Right ventricle myocardium inferior (tissue), 1 donor: ENCODE measurements at regions not wholly inside any gene's neighbourhood (a gene's known extent, or its start where the extent isn't known, plus 50 kb on each side); places are given as distances from the start of the nearest gene placed in this dataset.
"Not testable (repeated sequence)": the region's sequence is repeated elsewhere in the genome, so short reads cannot be mapped to it uniquely, and the experiment has no call there.

Experiments
- ATAC-seq: fragments of 200-7000 bp; cut with Tn5 transposase; one replicate; pipeline ENCODE4 v1.9.1; 2020; ENCODE audit warnings: mild to moderate bottlenecking, moderate library complexity
- DNase-seq: peaks from one replicate; pipeline ENCODE4 v3.0.0; 2021; ENCODE audit errors: missing footprints
- intact Hi-C: fragments of 100-400 bp; cut with DNase I; formaldehyde crosslinking; loops from one replicate; pipeline ENCODE4 v1.11.0; 2022
- donor health status: DM: no; HTN: yes; CAD: no; lungs with severe emphysema.

DNA sequence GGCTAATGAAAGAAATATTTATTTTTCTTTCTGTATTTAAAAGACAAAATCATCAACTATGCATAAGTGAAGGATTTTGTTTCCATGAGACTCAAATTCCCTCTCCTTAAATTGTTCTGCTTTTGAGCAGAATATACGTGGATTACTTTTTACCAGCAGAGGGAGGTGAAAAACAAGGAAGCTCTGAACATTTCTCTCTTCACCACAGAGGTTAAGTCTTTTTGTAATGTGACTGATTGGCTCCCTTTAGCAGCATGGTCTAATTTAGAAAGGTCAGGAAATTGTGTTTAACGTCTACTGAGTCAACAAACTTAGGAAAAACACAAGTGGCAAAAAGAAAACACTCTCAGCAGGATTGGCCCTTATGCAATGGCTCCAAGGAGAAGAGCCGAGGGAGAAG lies 55.1 kb upstream of the F9 start:
- intact Hi-C loops: no loop called here
- ATAC-seq (no peak), DNase-seq (no peak)

DNA sequence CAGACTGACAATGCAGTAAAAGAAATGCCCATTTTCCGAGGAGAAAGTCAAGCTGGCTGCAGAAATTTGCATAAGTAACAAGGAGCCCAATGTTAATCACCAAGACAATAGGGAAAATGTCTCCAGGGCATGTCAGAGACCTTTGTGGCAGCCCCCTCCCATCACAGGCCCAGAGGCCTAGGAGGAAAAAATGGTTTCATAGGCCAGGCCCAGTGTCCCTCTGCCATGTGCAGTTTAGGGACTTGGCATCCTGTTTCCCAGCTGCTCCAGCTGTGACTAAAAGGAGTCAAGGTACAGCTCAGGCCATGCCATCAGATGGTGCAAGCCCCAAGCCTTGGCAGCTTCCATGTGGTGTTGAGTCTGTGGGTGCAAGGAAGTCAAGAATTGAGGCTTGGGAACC lies 68.6 kb upstream of the F9 start:
- DNase-seq, intact Hi-C loops, ATAC-seq: not testable (repeated sequence)

DNA sequence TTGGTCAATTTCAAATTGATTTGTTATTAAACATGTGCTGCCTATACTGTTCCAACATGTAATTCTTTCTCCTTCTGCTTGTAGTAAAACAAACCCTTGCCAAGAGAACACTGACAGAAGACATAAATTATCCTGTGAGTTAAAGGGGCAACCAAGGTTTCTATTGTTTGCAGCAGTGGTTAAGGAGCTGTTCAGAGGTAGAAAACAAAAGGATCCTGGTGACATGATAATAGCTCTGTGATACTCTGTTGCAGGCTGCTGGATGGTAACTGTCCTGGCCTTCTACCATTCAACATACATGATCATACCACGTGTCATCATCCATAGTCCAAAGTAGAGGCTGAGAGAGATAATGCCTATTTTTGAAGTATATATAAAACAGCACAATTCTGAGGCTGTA lies 75.8 kb upstream of the F9 start:
- intact Hi-C loops: no loop called here
- ATAC-seq: no peak
- no peak for DNase-seq

DNA sequence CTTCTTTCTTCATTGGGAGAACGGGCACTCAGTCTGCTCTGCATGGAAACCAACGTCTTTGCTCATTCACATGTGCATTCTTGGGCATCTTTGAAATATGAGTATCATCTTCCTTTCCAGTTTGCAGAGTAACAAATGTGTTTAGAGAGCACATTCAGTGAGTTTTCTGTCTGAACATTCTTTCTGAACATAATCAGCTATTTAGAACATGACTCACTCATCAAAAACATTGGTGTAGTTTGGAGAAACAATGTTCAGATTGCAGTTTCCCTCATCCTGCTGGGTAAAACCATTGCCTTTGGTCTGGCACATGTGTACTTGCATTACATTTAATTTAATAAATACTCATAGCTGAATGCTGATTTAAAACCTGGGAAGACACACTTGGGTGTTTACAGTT lies 81.5 kb upstream of the F9 start:
- DNase-seq: no peak

DNA sequence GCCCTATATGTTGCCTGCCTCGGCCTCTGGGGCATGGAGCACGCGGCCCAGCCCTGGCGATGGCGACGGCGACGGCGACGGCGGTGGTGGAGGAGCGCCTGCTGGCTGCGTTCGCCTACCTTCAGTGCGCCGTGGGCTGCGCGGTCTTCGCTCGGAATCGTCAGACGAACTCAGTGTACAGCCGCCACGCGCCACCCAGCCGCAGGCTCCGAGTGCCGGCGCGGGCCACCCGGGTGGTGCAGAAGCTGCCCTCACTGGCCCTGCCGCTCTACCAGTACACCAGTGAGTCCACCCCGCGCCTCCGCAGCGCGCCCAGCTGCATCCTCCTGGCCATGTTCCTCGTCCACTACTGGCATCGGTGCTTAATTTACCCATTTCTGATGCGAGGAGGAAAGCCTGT lies 83.7 kb upstream of the F9 start:
- no peak for DNase-seq

More for the DNA sequence above, 81.5 kb upstream of the F9 start:
- ATAC-seq: no peak
- intact Hi-C loops: no loop called here

DNA sequence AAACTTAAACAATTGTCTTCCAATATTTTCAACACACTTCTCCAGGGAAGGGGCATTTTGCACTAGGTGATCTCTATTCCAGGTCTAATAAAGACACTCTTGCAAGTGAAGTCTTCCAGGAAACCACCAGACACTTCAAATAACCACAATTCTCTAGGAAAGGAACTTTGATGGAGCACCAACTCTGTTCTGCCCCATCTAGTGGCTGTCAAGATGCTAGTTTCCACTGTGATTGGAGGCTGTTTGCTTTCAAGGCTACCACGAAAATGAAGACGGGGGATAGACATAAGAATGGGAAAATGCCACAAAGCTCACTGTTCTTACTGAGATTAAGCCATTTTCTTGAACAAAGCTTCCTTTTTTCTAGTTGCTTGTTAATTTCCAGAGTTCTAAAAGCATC lies 100.6 kb upstream of the F9 start:
- intact Hi-C loops: no loop called here
- no peak for ATAC-seq
- no peak for DNase-seq

More for the DNA sequence above, 83.7 kb upstream of the F9 start:
- no peak for ATAC-seq
- intact Hi-C loops: no loop called here

DNA sequence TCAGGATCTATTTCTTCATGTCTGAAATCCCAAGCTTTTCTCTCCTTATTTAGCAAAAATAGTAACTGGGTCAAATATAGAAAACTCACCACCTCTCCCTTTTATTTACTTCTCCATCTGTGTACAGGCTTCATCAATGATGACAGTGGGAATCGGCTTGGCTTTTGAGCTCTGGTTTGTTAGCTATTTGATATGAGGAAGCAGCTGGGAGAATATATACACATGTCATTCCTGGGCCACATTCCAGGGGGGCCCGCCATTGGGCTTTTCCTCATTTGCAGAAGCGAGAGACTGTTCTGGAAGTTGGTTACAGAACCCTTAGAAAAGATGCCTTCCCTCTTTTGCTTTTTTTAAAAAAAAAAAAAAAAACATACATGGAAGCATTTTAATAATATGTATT lies 107.4 kb upstream of the F9 start:
- intact Hi-C loops: no loop called here
- DNase-seq (no peak), ATAC-seq (no peak)

DNA sequence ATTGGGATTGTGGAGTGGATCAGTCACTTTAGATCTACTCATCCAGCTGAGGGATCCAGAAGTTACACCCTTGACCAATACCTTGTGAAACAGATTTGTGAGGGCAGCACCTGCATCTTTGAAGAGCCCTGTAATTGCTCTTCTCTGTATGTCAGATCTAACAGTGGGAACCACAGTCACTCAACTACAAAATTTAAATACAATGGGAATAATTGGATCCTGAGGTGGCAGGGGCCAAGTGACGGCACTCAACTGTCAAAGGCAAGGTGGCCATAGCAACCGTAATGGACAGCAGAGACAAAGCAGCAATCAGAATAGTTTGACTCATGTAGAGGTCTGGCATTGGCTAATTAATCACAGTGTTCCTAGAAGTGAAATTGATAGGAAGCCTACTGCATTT lies 132.3 kb upstream of the F9 start:
- not testable (repeated sequence) for DNase-seq, ATAC-seq

DNA sequence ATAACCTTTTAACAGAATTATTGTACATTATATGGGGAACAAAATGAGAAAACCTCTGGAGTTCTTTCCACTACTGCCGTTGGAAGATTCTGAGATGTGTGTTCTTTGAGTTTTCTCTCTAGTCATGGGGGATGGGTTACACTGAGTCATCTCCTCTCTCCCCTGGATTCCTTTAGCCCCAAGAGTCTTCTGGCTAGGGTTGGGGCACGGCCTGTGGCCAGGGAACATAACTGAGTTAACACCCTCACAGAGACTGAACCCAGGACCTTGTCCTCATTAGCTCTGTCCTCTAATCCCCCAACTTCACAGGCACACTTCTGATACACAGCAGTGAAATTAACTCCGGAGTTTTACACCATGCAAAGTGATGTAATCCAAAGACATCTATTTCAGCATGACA lies 142.3 kb upstream of the F9 start:
- intact Hi-C loops: no loop called here
- DNase-seq: no peak
- no peak for ATAC-seq

More for the DNA sequence above, 132.3 kb upstream of the F9 start:
- intact Hi-C loops: not testable (repeated sequence)

DNA sequence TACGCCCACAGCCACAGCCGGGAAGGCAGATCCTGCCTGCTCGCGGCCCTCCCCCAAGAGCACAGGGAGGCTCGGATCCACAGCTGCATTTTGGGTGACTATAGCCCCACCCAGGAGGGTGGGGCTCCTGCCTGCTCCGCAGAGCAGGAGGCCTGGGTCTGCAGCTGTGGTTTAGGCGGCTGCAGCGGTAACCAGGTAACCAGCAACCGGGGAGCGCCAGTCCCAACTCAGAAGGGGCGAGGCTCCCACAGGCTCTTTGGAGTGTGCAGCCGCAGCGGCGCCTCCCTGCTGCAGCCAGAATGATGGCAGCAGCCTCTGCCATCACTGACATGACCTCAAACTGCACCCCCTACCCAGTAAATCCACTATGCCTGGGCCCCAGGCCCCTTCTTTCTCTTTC lies 148.0 kb upstream of the F9 start:
- DNase-seq (no peak), ATAC-seq (no peak)
- intact Hi-C loops: no loop called here

DNA sequence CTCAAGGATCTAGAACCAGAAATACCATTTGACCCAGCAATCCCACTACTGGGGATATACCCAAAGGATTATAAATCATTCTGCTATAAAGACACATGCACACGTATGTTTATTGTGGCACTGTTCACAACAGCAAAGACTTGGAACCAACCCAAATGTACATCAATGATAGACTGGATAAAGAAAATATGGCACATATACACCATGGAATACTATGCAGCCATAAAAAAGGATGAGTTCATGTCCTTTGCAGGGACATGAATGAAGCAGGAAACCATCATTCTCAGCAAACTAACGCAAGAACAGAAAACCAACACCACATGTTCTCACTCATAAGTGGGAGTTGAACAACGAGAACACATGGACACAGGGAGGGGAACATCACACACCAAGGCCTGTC lies 154.0 kb upstream of the F9 start:
- ATAC-seq, DNase-seq, intact Hi-C loops: not testable (repeated sequence)

DNA sequence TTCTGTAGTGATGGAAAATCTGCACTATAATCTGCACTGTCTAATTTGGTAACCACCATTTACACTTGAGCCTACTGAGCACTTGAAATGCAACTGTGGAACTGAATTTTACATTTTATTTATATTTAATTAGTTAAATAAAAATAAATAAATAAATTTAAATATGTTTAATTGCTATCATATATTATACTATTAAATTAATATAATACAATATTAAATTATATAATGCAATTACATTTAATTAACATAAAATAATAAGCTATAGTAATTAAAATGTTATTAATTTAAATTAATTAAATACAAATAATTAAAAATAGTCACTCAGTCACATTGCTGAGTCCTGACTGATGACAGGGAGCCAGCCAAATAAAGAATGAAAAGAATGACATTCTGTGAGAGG lies 170.2 kb upstream of the F9 start:
- intact Hi-C loops: no loop called here

DNA sequence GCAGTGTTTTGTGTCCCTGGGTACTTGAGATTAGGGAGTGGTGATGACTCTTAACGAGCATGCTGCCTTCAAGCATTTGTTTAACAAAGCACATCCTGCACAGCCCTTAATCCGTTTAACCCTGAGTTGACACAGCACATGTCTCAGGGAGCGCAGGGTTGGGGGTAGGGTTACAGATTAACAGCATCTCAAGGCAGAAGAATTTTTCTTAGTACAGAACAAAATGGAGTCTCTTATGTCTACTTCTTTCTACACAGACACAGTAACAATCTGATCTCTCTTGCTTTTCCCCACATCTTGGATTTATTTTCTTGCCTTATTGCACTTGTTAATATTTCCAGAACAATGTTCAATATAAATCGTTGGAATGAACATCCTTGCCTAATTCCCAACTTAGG lies 187.9 kb upstream of the F9 start:
- ATAC-seq, intact Hi-C loops: not testable (repeated sequence)

More for the DNA sequence above, 170.2 kb upstream of the F9 start:
- ATAC-seq: no peak
- no peak for DNase-seq

DNA sequence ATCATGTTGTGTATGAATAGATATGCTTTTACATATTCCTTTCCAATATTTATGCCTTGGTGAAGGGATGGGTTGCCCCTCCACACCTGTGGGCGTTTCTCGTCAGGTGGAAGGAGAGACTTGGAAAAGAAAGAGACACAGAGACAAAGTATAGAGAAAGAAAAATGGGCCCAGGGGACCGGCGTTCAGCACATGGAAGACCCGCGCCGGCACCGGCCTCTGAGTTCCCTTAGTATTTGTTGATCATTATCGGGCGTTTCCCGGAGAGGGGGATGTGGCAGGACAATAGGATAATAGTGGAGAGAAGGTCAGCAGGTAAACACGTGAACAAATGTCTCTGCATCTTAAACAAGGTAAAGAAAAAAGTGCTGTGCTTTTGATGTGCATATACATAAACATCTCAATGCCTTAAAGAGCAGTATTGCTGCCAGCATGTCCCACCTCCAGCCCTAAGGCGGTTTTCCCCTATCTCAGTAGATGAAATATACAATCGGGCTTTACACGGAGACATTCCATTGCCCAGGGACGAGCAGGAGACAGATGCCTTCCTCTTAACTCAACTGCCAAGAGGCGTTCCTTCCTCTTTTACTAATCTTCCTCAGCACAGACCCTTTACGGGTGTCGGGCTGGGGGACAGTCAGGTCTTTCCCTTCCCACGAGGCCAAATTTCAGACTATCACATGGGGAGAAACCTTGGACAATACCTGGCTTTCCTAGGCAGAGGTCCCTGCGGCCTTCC lies 188.5 kb upstream of the F9 start:
- intact Hi-C loops, DNase-seq, ATAC-seq: not testable (repeated sequence)

More for the DNA sequence above, 187.9 kb upstream of the F9 start:
- not testable (repeated sequence) for DNase-seq

DNA sequence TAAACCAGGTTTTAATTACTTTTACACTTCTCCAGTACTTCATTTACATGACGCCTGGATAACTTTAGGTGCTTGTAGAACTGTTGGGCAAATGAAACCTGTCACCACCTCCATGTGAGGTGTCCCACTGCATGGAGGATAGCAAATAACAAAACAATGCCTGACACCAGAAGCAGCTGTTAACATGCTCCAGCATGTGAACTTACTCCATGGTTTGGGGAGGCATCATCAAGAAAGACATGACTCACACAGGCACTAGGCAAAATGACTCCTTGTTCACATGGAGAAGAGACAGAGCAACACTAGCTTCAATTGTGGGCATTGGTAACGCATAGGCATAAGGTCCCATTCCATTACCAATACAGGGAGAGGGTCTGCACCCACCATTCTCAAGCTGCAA lies 198.1 kb upstream of the F9 start:
- intact Hi-C loops: no loop called here
- ATAC-seq (no peak), DNase-seq (no peak)

DNA sequence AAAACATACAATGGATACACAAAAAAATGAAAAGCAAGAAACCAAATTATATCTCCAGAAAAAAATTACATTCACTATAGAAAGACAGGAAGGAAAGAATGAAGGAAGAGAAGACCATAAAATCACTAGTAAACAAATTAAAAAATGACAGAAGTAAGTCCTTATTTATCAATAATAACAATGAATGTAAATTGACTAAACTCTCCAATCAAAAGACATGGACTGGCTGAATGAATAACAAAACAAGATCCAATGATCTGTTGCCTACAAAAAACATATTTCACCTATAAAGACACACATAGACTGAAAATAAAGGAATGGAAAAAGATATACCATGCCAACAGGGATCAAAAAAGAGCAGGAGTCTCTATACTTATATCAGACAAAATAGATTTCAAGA lies 203.2 kb upstream of the F9 start:
- no peak for DNase-seq
- intact Hi-C loops: no loop called here
- ATAC-seq: no peak

DNA sequence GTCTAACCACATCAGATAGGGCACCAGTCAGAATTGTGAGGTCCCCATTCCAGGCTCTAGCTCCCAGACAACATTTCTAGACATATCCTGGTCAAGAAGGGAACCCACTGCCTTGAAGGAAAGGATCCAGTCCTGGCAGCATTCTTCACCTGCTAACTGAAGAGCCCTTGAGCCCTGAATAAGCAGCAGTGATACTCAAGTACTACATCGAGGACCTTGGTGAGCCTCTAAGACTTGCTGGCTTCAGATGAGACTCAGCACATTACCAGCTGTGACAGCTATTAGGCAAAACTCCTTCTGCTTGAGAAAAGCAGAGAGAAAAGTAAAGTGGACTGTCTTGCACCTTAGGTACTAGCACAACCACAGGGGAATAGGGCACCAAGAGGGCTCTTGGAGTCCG lies 205.8 kb upstream of the F9 start:
- intact Hi-C loops: no loop called here
- ATAC-seq (no peak), DNase-seq (no peak)

DNA sequence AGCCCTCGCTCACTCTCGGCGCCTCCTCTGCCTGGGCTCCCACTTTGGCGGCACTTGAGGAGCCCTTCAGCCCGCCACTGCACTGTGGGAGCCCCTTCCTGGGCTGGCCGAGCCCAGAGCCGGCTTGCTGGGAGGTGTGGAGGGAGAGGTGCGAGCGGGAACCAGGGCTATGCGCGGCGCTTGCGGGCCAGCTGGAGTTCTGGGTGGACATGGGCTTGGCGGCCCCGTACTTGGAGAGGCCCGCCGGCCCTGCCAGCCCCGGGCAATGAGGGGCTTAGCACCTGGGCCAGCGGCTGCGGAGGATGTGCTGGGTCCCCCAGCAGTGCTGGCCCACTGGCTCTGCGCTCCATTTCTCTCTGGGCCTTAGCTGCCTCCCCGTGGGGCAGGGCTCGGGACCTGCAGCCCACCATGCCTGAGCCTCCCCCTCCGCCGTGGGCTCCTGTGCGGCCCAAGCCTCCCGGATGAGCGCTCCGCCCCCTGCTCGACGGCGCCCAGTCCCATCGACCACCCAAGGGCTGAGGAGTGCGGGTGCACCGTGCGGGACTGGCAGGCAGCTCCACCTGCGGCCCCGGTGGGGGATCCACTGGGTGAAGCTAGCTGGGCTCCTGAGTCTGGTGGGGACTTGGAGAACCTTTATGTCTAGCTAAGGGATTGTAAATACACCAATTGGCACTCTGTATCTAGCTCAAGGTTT lies 209.7 kb upstream of the F9 start:
- ATAC-seq, intact Hi-C loops, DNase-seq: not testable (repeated sequence)

DNA sequence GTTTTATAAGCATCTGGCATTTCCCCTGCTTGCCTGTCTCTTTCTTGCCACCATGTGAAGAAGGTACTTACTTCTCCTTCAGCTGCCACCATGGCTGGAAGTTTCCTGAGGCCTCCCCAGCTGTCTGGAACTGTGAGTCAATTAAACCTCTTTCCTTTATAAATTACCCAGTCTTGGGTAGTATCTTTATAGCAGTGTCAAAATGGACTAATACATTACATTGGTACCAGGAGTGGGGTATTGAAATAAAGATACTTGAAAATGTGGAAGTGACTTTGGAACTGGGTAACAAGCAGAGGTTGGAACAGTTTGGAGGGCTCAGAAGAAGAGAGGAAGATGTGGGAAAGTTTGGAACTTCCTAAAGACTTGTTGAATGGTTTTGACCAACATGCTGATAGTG lies 223.9 kb upstream of the F9 start:
- intact Hi-C loops, DNase-seq, ATAC-seq: not testable (repeated sequence)

DNA sequence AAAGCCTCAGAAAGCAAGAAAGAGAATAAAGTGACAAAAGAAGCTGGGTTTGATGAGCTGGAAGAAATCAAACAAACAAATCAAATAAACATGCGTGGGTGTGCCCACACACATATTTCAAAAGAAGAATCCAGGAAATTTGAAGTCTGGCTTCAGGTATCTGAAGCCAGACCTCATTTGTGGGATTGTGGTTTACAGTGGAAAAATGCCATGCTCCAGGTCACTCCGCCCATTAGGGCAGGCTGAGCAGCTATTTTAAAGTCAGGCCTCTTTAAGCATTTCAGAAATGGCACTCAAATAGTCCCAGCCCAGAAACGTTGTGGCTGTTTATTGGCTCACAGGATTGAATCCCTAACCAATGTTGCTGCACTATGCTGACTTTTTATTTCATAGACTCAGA lies 226.1 kb upstream of the F9 start:
- ATAC-seq (no peak), DNase-seq (no peak)
- intact Hi-C loops: no loop called here
